HFFc6 (cell line): ENCODE measurements at regions not wholly inside any gene's neighbourhood (a gene's known extent, or its start where the extent isn't known, plus 50 kb on each side); places are given as distances from the start of the nearest gene placed in this dataset.

Experiments
- DNase-seq: peaks from one replicate; pipeline ENCODE4 v3.0.0-alpha.2; 2018
- H3K27ac Mint-ChIP-seq: 2 replicates; pipeline ENCODE4 v1.8.0; 2020; ENCODE audit warnings: mild to moderate bottlenecking, mixed read lengths
- H3K27me3 Mint-ChIP-seq: 2 replicates; pipeline ENCODE4 v1.8.0; 2021; ENCODE audit warnings: mild to moderate bottlenecking, moderate library complexity, mixed read lengths; ENCODE audit not compliant: insufficient read depth
- H3K36me3 Mint-ChIP-seq: 2 replicates; pipeline ENCODE4 v1.8.0; 2021; ENCODE audit warnings: low read depth, mixed read lengths
- H3K4me1 Mint-ChIP-seq: 2 replicates; pipeline ENCODE4 v1.8.0; 2020; ENCODE audit warnings: low read depth, mixed read lengths
- H3K4me3 Mint-ChIP-seq: 2 replicates; pipeline ENCODE4 v1.8.0; 2020; ENCODE audit warnings: mild to moderate bottlenecking, moderate library complexity, mixed read lengths
- H3K9me3 Mint-ChIP-seq: 2 replicates; pipeline ENCODE4 v1.8.0; 2020; ENCODE audit warnings: mild to moderate bottlenecking, mixed read lengths
- CTCF ChIP-seq: fragments of 200-600 bp; sonication (generic); IDR thresholded peaks from 2 replicates; pipeline ENCODE4 v1.5.0; 2021; ENCODE audit warnings: antibody characterized with exemption, mild to moderate bottlenecking

GRCh38 chr10:10516346-10517130 is 501.1 kb upstream of the CELF2 start:
- H3K36me3 Mint-ChIP-seq, result no peaks in the 10 kb centered on the region

GRCh38 chr10:10517866-10518265 is 499.8 kb upstream of the CELF2 start:
- Mint-ChIP-seq H3K4me1 (no peaks in the 10 kb centered on the region), H3K27ac (no peak overlapping the region), H3K9me3 (peaks cover 34% of the 10 kb centered on the region), H3K4me3 (no peak overlapping the region), H3K36me3 (no peaks in the 10 kb centered on the region), H3K27me3 (no peaks in the 10 kb centered on the region)
- DNase-seq, result no peak
- no peak for TF ChIP-seq CTCF

More at GRCh38 chr10:10516346-10517130, 501.1 kb upstream of the CELF2 start:
- Mint-ChIP-seq H3K27ac (no peak overlapping the region), H3K27me3 (no peaks in the 10 kb centered on the region), H3K4me1 (no peaks in the 10 kb centered on the region), H3K4me3 (no peak overlapping the region), H3K9me3 (peaks cover 30% of the 10 kb centered on the region)
- no peak for DNase-seq
- no peak for TF ChIP-seq CTCF

GRCh38 chr10:10519674-10520073 is 498.0 kb upstream of the CELF2 start:
- H3K27ac Mint-ChIP-seq, result no peak overlapping the region

GRCh38 chr10:10520491-10521385 is 496.9 kb upstream of the CELF2 start:
- no peaks in the 10 kb centered on the region for H3K36me3 Mint-ChIP-seq
- H3K4me1 Mint-ChIP-seq, result no peaks in the 10 kb centered on the region
- H3K4me3 Mint-ChIP-seq, result no peak overlapping the region
- no peak for TF ChIP-seq CTCF
- peaks cover 23% of the 10 kb centered on the region for H3K9me3 Mint-ChIP-seq
- H3K27me3 Mint-ChIP-seq, result no peaks in the 10 kb centered on the region
- DNase-seq, result no peak
- no peak overlapping the region for H3K27ac Mint-ChIP-seq

More at GRCh38 chr10:10519674-10520073, 498.0 kb upstream of the CELF2 start:
- H3K4me1 Mint-ChIP-seq, result no peaks in the 10 kb centered on the region
- no peak for TF ChIP-seq CTCF
- no peak for DNase-seq
- peaks cover 26% of the 10 kb centered on the region for H3K9me3 Mint-ChIP-seq
- no peaks in the 10 kb centered on the region for H3K36me3 Mint-ChIP-seq
- no peaks in the 10 kb centered on the region for H3K27me3 Mint-ChIP-seq
- no peak overlapping the region for H3K4me3 Mint-ChIP-seq

GRCh38 chr10:10526846-10527245 is 490.8 kb upstream of the CELF2 start:
- no peak for DNase-seq
- Mint-ChIP-seq H3K4me1 (no peaks in the 10 kb centered on the region), H3K27me3 (no peaks in the 10 kb centered on the region), H3K9me3 (peaks cover 46% of the 10 kb centered on the region), H3K27ac (no peak overlapping the region), H3K4me3 (no peak overlapping the region), H3K36me3 (no peaks in the 10 kb centered on the region)
- no peak for TF ChIP-seq CTCF
